Breast epithelium (tissue), 4 donors: ENCODE measurements at regions not wholly inside any gene's neighbourhood (a gene's known extent, or its start where the extent isn't known, plus 50 kb on each side); places are given as distances from the start of the nearest gene placed in this dataset.

ENCODE experiments used
- DNase-seq, 2 donors: peaks; one replicate each; pipeline ENCODE4 v3.0.0-alpha.2; 2019; ENCODE audit warnings: low spot score in 2 of 2
- H3K27ac ChIP-seq, 2 donors: fragments of 200-600 bp; sonication (generic) in 1 of 2; one replicate each; pipeline ENCODE4 v1.5.1; 2016 to 2019; ENCODE audit warnings: mild to moderate bottlenecking in 1 of 2
- H3K27me3 ChIP-seq, 2 donors: fragments of 200-600 bp; sonication (generic) in 1 of 2; one replicate each; pipeline versions ENCODE4 v1.5.1 to v1.6.0; 2017 to 2019; ENCODE audit warnings: control low read depth in 1 of 2, mild to moderate bottlenecking in 1 of 2
- H3K36me3 ChIP-seq: fragments of 200-600 bp; one replicate; pipeline ENCODE4 v1.5.1; 2019
- H3K4me1 ChIP-seq, 2 donors: fragments of 200-600 bp; sonication (generic); one replicate each; pipeline ENCODE4 v1.5.1; 2016 to 2019; ENCODE audit warnings: control low read depth in 1 of 2
- H3K4me3 ChIP-seq, 3 donors: fragments of 200-600 bp; sonication (generic); 1 replicate in 2 of 3; 2 replicates in 1 of 3; pipeline ENCODE4 v1.5.1; 2016 to 2019; ENCODE audit warnings: mild to moderate bottlenecking in 3 of 3, moderate library complexity in 2 of 3
- H3K9me3 ChIP-seq, 2 donors: fragments of 200-600 bp; sonication (generic) in 1 of 2; one replicate each; pipeline ENCODE4 v1.5.1; 2016 to 2019; ENCODE audit warnings: control low read depth in 1 of 2
- POLR2A ChIP-seq: fragments of 450-650 bp; IDR thresholded peaks from one replicate; pipeline ENCODE4 v1.6.1; 2016; ENCODE audit warnings: antibody characterized with exemption, mild to moderate bottlenecking, moderate library complexity
- POLR2AphosphoS5 ChIP-seq, 3 donors: sonication (generic); formaldehyde crosslinking; IDR thresholded peaks; one replicate each; pipeline ENCODE4 v1.6.1; 2017; ENCODE audit warnings: antibody characterized with exemption in 3 of 3
- intact Hi-C: fragments of 100-400 bp; cut with DNase I; formaldehyde crosslinking; loops from one replicate; pipeline ENCODE4 v1.15.1; 2023; ENCODE audit warnings: low total_unique reads
- TF ChIP-seq, protein P1 (sequence below), 3 donors: fragments of 450-650 bp; IDR thresholded peaks; one replicate each; pipeline ENCODE4 v1.5.1; 2016 to 2017; ENCODE audit warnings: antibody characterized with exemption in 3 of 3, mild to moderate bottlenecking in 3 of 3, moderate library complexity in 3 of 3

DNA sequence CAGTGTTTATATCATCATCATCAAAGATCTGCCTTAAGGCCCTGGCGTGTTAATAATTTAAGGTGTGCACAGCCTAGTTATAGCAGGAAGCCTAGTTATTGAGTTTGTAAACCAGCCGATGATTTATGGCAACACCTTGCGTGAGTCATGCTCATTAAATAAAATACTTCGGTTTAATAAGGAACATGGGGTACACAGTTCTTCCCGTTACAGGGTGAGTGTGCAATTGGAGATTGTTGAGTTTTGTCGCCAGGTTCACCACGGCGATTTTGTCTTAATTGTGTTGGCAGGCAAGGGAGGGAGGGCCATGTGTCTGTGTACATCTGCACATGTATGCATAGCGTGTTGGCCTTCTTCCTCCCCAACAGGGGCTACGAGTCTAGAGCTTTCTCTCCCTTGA, 104.0 kb downstream of the TFAP2A start:
- intact Hi-C loops = loop anchor here (10.0 kb wide), 1 partner anchor 1426 kb away; no protein-coding TSS in a partner anchor
- no peaks in the 10 kb centered on the region for H3K9me3 ChIP-seq
- no peak overlapping the region for H3K4me3 ChIP-seq
- DNase-seq = peak in 1 of 2 donors; percentile 28
- TF ChIP-seq POLR2A (no peak), POLR2AphosphoS5 (IDR thresholded peaks at IDR 0.05) (peak in 1 of 3 donors; percentile 34)
- TF ChIP-seq, protein P1, sequence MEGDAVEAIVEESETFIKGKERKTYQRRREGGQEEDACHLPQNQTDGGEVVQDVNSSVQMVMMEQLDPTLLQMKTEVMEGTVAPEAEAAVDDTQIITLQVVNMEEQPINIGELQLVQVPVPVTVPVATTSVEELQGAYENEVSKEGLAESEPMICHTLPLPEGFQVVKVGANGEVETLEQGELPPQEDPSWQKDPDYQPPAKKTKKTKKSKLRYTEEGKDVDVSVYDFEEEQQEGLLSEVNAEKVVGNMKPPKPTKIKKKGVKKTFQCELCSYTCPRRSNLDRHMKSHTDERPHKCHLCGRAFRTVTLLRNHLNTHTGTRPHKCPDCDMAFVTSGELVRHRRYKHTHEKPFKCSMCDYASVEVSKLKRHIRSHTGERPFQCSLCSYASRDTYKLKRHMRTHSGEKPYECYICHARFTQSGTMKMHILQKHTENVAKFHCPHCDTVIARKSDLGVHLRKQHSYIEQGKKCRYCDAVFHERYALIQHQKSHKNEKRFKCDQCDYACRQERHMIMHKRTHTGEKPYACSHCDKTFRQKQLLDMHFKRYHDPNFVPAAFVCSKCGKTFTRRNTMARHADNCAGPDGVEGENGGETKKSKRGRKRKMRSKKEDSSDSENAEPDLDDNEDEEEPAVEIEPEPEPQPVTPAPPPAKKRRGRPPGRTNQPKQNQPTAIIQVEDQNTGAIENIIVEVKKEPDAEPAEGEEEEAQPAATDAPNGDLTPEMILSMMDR (IDR thresholded peaks at IDR 0.05) = no peak
- no peaks in the 10 kb centered on the region for H3K36me3 ChIP-seq
- H3K4me1 ChIP-seq = no peaks in the 10 kb centered on the region
- H3K27me3 ChIP-seq = no peaks in the 10 kb centered on the region
- H3K27ac ChIP-seq = peak overlapping the region; percentile 23 to 67

DNA sequence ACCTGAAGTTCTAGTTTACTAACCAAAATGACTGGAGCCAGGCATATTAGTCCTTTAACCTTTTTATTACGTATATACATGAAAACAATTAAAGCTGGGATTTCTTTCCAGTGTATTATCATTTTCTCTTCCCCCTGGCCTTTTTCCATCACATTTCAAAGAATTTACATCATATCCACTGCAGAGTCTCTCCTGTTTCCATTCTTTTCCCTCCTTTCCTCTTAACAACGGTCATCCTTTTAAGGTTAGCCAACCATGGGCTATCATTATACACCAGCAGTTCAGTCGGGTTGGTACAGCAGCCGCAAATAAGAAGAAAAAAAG, 104.6 kb downstream of the TFAP2A start:
- Histone ChIP-seq H3K27me3 (no peaks in the 10 kb centered on the region), H3K27ac (peak overlapping the region; percentile 43 to 67), H3K4me1 (no peaks in the 10 kb centered on the region), H3K9me3 (no peaks in the 10 kb centered on the region), H3K36me3 (no peaks in the 10 kb centered on the region), H3K4me3 (no peak overlapping the region)
- intact Hi-C loops = loop anchor here (10.0 kb wide), 1 partner anchor 1425 kb away; no protein-coding TSS in a partner anchor
- no peak for DNase-seq
- TF ChIP-seq, protein P1 (IDR thresholded peaks at IDR 0.05) = no peak
- no peak for TF ChIP-seq POLR2AphosphoS5 (IDR thresholded peaks at IDR 0.05)
- TF ChIP-seq POLR2A = no peak

DNA sequence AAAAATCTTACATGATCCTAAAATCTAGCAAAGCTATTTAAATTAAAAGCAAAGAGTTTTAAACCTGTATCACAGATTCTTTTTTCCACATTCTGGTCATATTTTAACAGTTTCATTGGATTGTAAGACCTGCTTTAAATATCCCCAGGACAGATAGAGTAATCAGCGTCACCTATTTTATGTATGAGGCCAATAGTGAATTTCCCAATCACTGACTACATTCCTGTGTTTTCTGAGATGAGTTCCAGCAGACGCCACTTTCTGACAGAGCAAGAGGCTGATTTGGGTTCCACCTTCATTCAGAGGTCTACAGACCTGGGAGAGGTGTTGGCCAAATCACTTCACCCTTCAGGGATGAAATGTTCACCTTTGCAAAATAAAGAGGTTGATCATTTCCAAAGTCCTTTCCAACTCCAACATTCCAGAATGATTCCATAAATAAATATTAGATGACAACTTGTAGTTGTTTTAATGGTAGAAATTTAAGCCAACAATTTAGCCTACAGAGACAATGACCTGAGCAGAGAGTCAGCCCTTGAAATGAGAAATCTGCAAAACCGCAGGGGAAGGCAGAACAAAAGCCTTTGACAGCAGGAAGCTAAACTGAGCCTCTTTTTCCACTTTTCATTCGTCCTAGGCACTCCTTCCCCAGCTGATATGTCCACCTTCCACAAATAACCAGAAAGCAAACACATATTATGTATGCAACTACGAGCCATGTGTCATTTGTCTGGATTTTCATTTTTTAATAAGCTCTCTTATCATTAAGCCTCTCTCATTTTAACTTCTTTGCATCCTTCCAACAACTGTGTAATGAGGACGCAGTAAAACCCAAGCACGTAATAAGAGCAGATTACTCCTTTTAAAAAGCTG, 105.2 kb downstream of the TFAP2A start:
- intact Hi-C loops = loop anchor here (10.0 kb wide), 1 partner anchor 1425 kb away; no protein-coding TSS in a partner anchor
- Histone ChIP-seq H3K36me3 (no peaks in the 10 kb centered on the region), H3K4me1 (no peaks in the 10 kb centered on the region), H3K9me3 (no peaks in the 10 kb centered on the region), H3K27me3 (no peaks in the 10 kb centered on the region), H3K4me3 (no peak overlapping the region), H3K27ac (peak overlapping the region; percentile 43 to 67)
- DNase-seq = no peak
- TF ChIP-seq, protein P1 (IDR thresholded peaks at IDR 0.05) = no peak
- no peak for TF ChIP-seq POLR2AphosphoS5 (IDR thresholded peaks at IDR 0.05)

GRCh38 chr6:10307476-10307875, 107.4 kb downstream of the TFAP2A start:
- DNase-seq = no peak
- Histone ChIP-seq H3K27me3 (no peaks in the 10 kb centered on the region), H3K4me3 (no peak overlapping the region), H3K4me1 (no peaks in the 10 kb centered on the region), H3K27ac (no peak overlapping the region), H3K36me3 (no peaks in the 10 kb centered on the region), H3K9me3 (no peaks in the 10 kb centered on the region)
- TF ChIP-seq, protein P1 (IDR thresholded peaks at IDR 0.05) = no peak
- TF ChIP-seq POLR2AphosphoS5 (IDR thresholded peaks at IDR 0.05) = no peak
- TF ChIP-seq POLR2A = no peak
- intact Hi-C loops = no loop called here

DNA sequence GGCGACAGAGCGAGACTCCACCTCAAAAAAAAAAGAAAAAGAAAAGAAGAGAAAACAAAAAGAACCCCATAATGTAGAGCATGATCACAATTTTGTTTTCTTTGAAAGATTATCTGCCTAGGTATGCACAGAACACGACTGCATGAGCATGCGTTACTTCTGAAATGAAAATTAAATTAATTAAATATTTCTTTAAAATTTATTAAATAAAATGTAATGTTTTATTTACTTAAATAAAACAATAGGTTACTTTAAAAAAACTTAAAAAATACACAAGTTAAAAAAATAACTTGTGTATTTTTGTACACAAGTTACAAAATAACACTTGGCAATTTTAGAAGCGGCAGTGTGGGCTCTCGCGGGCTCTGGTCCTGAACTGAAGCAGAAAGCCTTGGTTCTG, 107.8 kb downstream of the TFAP2A start:
- Histone ChIP-seq H3K27ac (no peak overlapping the region), H3K9me3 (no peaks in the 10 kb centered on the region), H3K4me3 (no peak overlapping the region), H3K36me3 (no peaks in the 10 kb centered on the region), H3K27me3 (no peaks in the 10 kb centered on the region), H3K4me1 (no peaks in the 10 kb centered on the region)
- intact Hi-C loops = no loop called here
- TF ChIP-seq, protein P1 (IDR thresholded peaks at IDR 0.05) = no peak
- no peak for TF ChIP-seq POLR2A
- no peak for TF ChIP-seq POLR2AphosphoS5 (IDR thresholded peaks at IDR 0.05)
- no peak for DNase-seq
